22Rv1 (cell line): ENCODE measurements at regions not wholly inside any gene's neighbourhood (a gene's known extent, or its start where the extent isn't known, plus 50 kb on each side); places are given as distances from the start of the nearest gene placed in this dataset.

ENCODE experiments used
- H3K27ac ChIP-seq: fragments of 450-650 bp; 2 replicates; pipeline ENCODE4 v1.5.1; 2017
- CTCF ChIP-seq: fragments of 450-650 bp; IDR thresholded peaks from 2 replicates; pipeline ENCODE4 v1.5.1; 2017; ENCODE audit warnings: mild to moderate bottlenecking
- ZFX ChIP-seq: fragments of 450-650 bp; IDR thresholded peaks from 2 replicates; pipeline ENCODE4 v1.6.1; 2017; ENCODE audit warnings: antibody characterized with exemption, borderline replicate concordance

GRCh38 chr2:118618279-118618678 lies 229.2 kb downstream of the EN1 start:
- no peak for TF ChIP-seq CTCF
- no peak for TF ChIP-seq ZFX
- no peak overlapping the region for H3K27ac ChIP-seq

GRCh38 chr2:118616432-118616831 lies 231.0 kb downstream of the EN1 start:
- no peak for TF ChIP-seq CTCF
- no peak for TF ChIP-seq ZFX
- H3K27ac ChIP-seq: no peak overlapping the region

GRCh38 chr2:118614841-118615271 lies 232.6 kb downstream of the EN1 start:
- H3K27ac ChIP-seq: no peak overlapping the region
- no peak for TF ChIP-seq ZFX
- TF ChIP-seq CTCF: no peak

DNA sequence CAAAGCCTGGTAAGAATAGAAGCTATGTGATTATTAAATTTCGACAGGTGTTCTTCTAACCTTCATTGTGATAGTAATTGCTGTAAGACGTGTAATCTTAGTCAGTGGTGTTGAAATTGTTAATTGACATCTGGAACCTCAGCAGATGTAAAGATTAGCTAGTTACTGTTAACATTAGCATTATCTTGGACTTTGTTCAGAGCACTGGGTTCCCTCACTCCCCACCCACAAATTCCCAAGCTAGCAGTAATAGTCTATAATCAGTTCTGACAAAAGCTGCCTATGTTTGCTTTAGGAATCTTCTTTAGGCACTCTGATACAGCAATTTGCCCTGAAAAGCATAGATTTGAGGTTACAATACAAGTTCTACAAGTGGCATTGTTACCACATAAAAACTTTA lies 233.7 kb downstream of the EN1 start:
- TF ChIP-seq ZFX: no peak
- no peak for TF ChIP-seq CTCF
- H3K27ac ChIP-seq: no peak overlapping the region

GRCh38 chr2:118611691-118612090 lies 235.8 kb downstream of the EN1 start:
- no peak for TF ChIP-seq ZFX
- H3K27ac ChIP-seq: no peak overlapping the region

- TF ChIP-seq CTCF: no peak
- no peak overlapping the region for H3K27ac ChIP-seq
Observed at GRCh38 chr2:118609138-118609537, 238.3 kb downstream of the EN1 start.

GRCh38 chr2:118607641-118608040 lies 239.8 kb downstream of the EN1 start:
- TF ChIP-seq CTCF (no peak), ZFX (no peak)

GRCh38 chr2:118604811-118605210 lies 242.6 kb downstream of the EN1 start:
- no peak for TF ChIP-seq ZFX
- TF ChIP-seq CTCF: no peak
- H3K27ac ChIP-seq: no peak overlapping the region

More at GRCh38 chr2:118607641-118608040, 239.8 kb downstream of the EN1 start:
- H3K27ac ChIP-seq: no peak overlapping the region
